SK-N-SH (cell line): ENCODE measurements at regions not wholly inside any gene's neighbourhood (a gene's known extent, or its start where the extent isn't known, plus 50 kb on each side); places are given as distances from the start of the nearest gene placed in this dataset.
A peak's percentile ranks its signal among the peaks of the same experiment; 100 is the strongest.

ENCODE experiments used
- CTCF ChIA-PET: fragments of 300-600, 350-600 bp; formaldehyde crosslinking; extraction: SDS; loops from one replicate; lab custom pipeline; 2021; lab: Yijun Ruan, JAX
- POLR2A ChIA-PET: fragments of 350-600 bp; sonication (Branson Sonifier 250); formaldehyde crosslinking; extraction: SDS; loops from one replicate; lab custom pipeline; 2020; ENCODE audit warnings: antibody characterized with exemption, inconsistent platforms; lab: Yijun Ruan, JAX
- DNase-seq: peaks from one replicate; pipeline ENCODE4 v3.0.0; 2012
- H2AFZ ChIP-seq: fragments of 200-600 bp; sonication (generic); 2 replicates; pipeline ENCODE4 v1.8.1; 2016; ENCODE audit warnings: antibody characterized with exemption, mild to moderate bottlenecking, low read depth
- H3F3A ChIP-seq: fragments of 200-600 bp; sonication (generic); replicated peaks from 2 replicates; pipeline ENCODE3; 2016; ENCODE audit warnings: antibody characterized with exemption, mild to moderate bottlenecking; ENCODE audit not compliant: insufficient read depth
- H3K27ac ChIP-seq, 2 experiments: fragments of 200-500 bp in 1 of 2; fragments of 200-600 bp in 1 of 2; sonication (Bioruptor generic) in 1 of 2; sonication (generic), shearing (Covaris generic) in 1 of 2; 2 replicates each; pipeline versions ENCODE4 v1.5.1 to v1.6.1; 2014 to 2016; ENCODE audit warnings: low read depth in 2 of 2, inconsistent platforms in 1 of 2, low read length in 1 of 2, mild to moderate bottlenecking in 1 of 2, mixed read lengths in 1 of 2
- H3K27me3 ChIP-seq: fragments of 200-600 bp; sonication (generic), shearing (Covaris generic); 2 replicates; pipeline ENCODE4 v1.6.1; 2016; ENCODE audit warnings: mixed run types; ENCODE audit not compliant: insufficient read depth
- H3K36me3 ChIP-seq, 2 experiments: fragments of 200-500 bp in 1 of 2; fragments of 200-600 bp in 1 of 2; sonication (Bioruptor generic) in 1 of 2; sonication (generic) in 1 of 2; replicated peaks in 1 of 2; 2 replicates each; pipeline versions ENCODE3 to v1.5.1; 2014 to 2016; ENCODE audit warnings: low read length in 1 of 2, mild to moderate bottlenecking in 1 of 2; ENCODE audit not compliant: insufficient read depth in 2 of 2, control insufficient read depth in 1 of 2
- H3K4me1 ChIP-seq, 2 experiments: fragments of 200-500 bp in 1 of 2; fragments of 200-600 bp in 1 of 2; sonication (Bioruptor generic) in 1 of 2; sonication (generic), shearing (Covaris generic) in 1 of 2; 2 replicates each; pipeline versions ENCODE4 v1.5.1 to v1.6.1; 2014 to 2016; ENCODE audit warnings: low read depth in 1 of 2, low read length in 1 of 2, mixed run types in 1 of 2; ENCODE audit not compliant: insufficient read depth in 2 of 2, control insufficient read depth in 1 of 2
- H3K4me2 ChIP-seq: fragments of 200-600 bp; sonication (generic), shearing (Covaris generic); 2 replicates; pipeline ENCODE4 v1.6.1; 2017; ENCODE audit warnings: mixed run types
- H3K4me3 ChIP-seq, 2 experiments: fragments of 200-500 bp in 1 of 2; fragments of 200-600 bp in 1 of 2; sonication (Bioruptor generic) in 1 of 2; sonication (generic), shearing (Covaris generic) in 1 of 2; 2 replicates each; pipeline versions ENCODE4 v1.5.1 to v1.8.1; 2014 to 2016; ENCODE audit warnings: low read depth in 2 of 2, inconsistent platforms in 1 of 2, low read length in 1 of 2, mild to moderate bottlenecking in 1 of 2, mixed read lengths in 1 of 2, moderate library complexity in 1 of 2
- H3K79me2 ChIP-seq: fragments of 200-600 bp; sonication (generic); 2 replicates; pipeline ENCODE4 v1.8.1; 2017; ENCODE audit warnings: mild to moderate bottlenecking; ENCODE audit not compliant: insufficient read depth
- H3K9ac ChIP-seq: fragments of 200-600 bp; sonication (generic); 2 replicates; pipeline ENCODE4 v1.6.1; 2017; ENCODE audit warnings: mixed run types
- H3K9me2 ChIP-seq: fragments of 200-600 bp; sonication (generic); 2 replicates; pipeline ENCODE4 v1.6.1; 2017; ENCODE audit warnings: mixed run types
- H3K9me3 ChIP-seq: fragments of 200-600 bp; sonication (generic); 2 replicates; pipeline ENCODE4 v1.6.1; 2017; ENCODE audit warnings: mixed run types, mild to moderate bottlenecking, moderate library complexity
- H4K20me1 ChIP-seq: fragments of 200-600 bp; sonication (generic); 2 replicates; pipeline ENCODE4 v1.6.1; 2017; ENCODE audit warnings: mild to moderate bottlenecking, mixed run types; ENCODE audit not compliant: insufficient read depth
- ELF1 ChIP-seq: IDR thresholded peaks from 2 replicates; pipeline ENCODE4 v1.4.0; 2012
- EZH2phosphoT487 ChIP-seq: fragments of 200-600 bp; sonication (generic); IDR thresholded peaks from 2 replicates; pipeline ENCODE4 v1.6.1; 2017; ENCODE audit warnings: low read depth, mixed run types, mild to moderate bottlenecking, antibody characterized with exemption, moderate library complexity, borderline replicate concordance
- FOSL2 ChIP-seq: IDR thresholded peaks from 2 replicates; pipeline ENCODE4 v1.4.0; 2012; ENCODE audit warnings: low read depth, mild to moderate bottlenecking, moderate library complexity, borderline replicate concordance
- GATA2 ChIP-seq: sonication (generic); formaldehyde crosslinking; IDR thresholded peaks from 2 replicates; pipeline ENCODE4 v1.5.0; 2020; ENCODE audit warnings: mild to moderate bottlenecking, missing genetic modification reagents
- IRF3 ChIP-seq: fragments of 150-350 bp; IDR thresholded peaks from 2 replicates; pipeline ENCODE4 v1.6.1; 2016; ENCODE audit warnings: mild to moderate bottlenecking, low read depth, low read length
- JUND ChIP-seq: IDR thresholded peaks from 2 replicates; pipeline ENCODE4 v1.4.0; 2012
- MXI1 ChIP-seq: IDR thresholded peaks from 2 replicates; pipeline ENCODE4 v1.6.1; 2012; ENCODE audit warnings: mild to moderate bottlenecking, low read depth, low read length, improper control_type of control experiment
- NFIC ChIP-seq: IDR thresholded peaks from 2 replicates; pipeline ENCODE4 v1.4.0; 2012; ENCODE audit warnings: borderline replicate concordance
- NRF1 ChIP-seq: IDR thresholded peaks from 2 replicates; pipeline ENCODE4 v1.6.1; 2012; ENCODE audit warnings: low read depth, mild to moderate bottlenecking, low read length
- POLR2AphosphoS5 ChIP-seq: IDR thresholded peaks from 2 replicates; pipeline ENCODE4 v1.6.1; 2012; ENCODE audit warnings: low read depth, low read length
- RAD21 ChIP-seq: IDR thresholded peaks from 2 replicates; pipeline ENCODE4 v1.6.1; 2012; ENCODE audit warnings: mild to moderate bottlenecking, low read length
- RXRA ChIP-seq: IDR thresholded peaks from 2 replicates; pipeline ENCODE4 v1.4.0; 2012; ENCODE audit warnings: low read depth, mild to moderate bottlenecking, borderline replicate concordance
- SIN3A ChIP-seq: IDR thresholded peaks from 2 replicates; pipeline ENCODE4 v1.6.1; 2012; ENCODE audit warnings: low read depth, mild to moderate bottlenecking, low read length, moderate library complexity, borderline replicate concordance
- TEAD4 ChIP-seq: IDR thresholded peaks from 2 replicates; pipeline ENCODE4 v1.4.0; 2012; ENCODE audit warnings: mild to moderate bottlenecking, borderline replicate concordance; ENCODE audit not compliant: insufficient read depth
- USF2 ChIP-seq: fragments of 150-350 bp; IDR thresholded peaks from 2 replicates; pipeline ENCODE4 v1.6.1; 2017; ENCODE audit warnings: antibody characterized with exemption, low read length, low read depth, borderline replicate concordance
- YY1 ChIP-seq: IDR thresholded peaks from 2 replicates; pipeline ENCODE4 v1.4.0; 2012; ENCODE audit warnings: low read depth, mild to moderate bottlenecking
- WGBS: methylation state at CpG from one replicate; pipeline ENCODE4 v1.1.6; 2017; ENCODE audit warnings: low lambda C conversion rate; 5-methylcytosine and 5-hydroxymethylcytosine counted together
- TF ChIP-seq, protein P1 (sequence below): IDR thresholded peaks from 2 replicates; pipeline ENCODE4 v1.4.0; 2012; ENCODE audit warnings: low read depth, borderline replicate concordance
- TF ChIP-seq, protein P2 (sequence below): IDR thresholded peaks from 2 replicates; pipeline ENCODE4; 2012
- TF ChIP-seq, protein P3 (sequence below): IDR thresholded peaks from 2 replicates; pipeline ENCODE4 v1.6.1; 2012; ENCODE audit warnings: mild to moderate bottlenecking, low read depth, low read length, moderate library complexity
- TF ChIP-seq, protein P4 (sequence below): fragments of 200-600 bp; sonication (generic); IDR thresholded peaks from 2 replicates; pipeline ENCODE4 v1.6.1; 2017; ENCODE audit warnings: antibody characterized with exemption, mild to moderate bottlenecking, moderate library complexity

DNA sequence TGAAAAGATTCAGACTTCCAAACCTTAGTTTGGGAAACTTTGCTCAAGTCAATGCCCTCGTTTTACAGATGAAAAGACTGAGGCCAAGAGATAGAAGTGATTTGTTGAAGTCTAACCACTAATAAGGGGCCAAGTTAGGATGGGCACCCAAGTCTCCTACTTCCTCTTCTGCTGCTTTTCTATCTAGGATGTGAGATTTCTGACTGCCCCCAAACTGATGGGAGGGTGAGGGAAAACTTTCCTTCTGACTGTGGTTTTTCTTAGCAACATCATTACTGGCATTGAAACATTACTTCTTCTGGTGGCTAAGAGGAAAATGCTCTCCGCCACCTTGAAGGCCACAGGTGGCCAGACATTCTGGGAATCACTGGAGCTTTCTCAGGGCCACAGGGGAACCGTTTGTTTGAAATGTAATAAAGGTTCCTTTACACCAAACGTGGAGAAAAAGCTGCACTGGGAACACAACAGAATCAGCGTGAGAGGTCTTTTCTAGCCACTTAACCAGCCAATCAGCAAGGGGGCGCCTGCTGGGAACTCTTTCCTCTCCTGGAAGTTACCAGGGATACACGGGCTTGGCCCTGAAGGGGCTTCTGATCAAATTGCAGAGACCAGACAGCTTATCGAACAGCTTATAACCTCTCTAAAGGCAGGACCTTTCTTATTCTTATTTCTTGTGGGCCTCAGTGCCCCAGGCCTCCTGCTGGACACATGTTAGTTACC, 115.9 kb upstream of the TEX13D start:
- POLR2A ChIA-PET: no interaction called here
- peaks cover 4% of the 10 kb centered on the region for H3F3A ChIP-seq

More for the DNA sequence above, 115.9 kb upstream of the TEX13D start:
- Histone ChIP-seq H3K9me2 (no peaks in the 10 kb centered on the region), H3K36me3 (no peaks in the 10 kb centered on the region), H3K27me3 (no peaks in the 10 kb centered on the region), H3K4me2 (no peak overlapping the region), H3K4me1 (peaks cover 0 to 27% of the 10 kb centered on the region in 2 experiments; a peak in 1 of 4 replicates), H3K27ac (peak overlapping the region in 1 of 2 experiments; percentile 80; a peak in 1 of 4 replicates), H3K4me3 (no peak overlapping the region), H4K20me1 (no peaks in the 10 kb centered on the region), H2AFZ (0 out of 2 replicates have a peak overlapping the region, but pooled peaks have one; percentile 67), H3K9me3 (no peaks in the 10 kb centered on the region), H3K79me2 (no peaks in the 10 kb centered on the region), H3K9ac (no peak overlapping the region)
- WGBS: 45% methylated on average over 8 of the region's 8 CpGs
- DNase-seq: no peak
- TF ChIP-seq IRF3: no peak
- no peak for TF ChIP-seq MXI1
- TF ChIP-seq, protein P1, sequence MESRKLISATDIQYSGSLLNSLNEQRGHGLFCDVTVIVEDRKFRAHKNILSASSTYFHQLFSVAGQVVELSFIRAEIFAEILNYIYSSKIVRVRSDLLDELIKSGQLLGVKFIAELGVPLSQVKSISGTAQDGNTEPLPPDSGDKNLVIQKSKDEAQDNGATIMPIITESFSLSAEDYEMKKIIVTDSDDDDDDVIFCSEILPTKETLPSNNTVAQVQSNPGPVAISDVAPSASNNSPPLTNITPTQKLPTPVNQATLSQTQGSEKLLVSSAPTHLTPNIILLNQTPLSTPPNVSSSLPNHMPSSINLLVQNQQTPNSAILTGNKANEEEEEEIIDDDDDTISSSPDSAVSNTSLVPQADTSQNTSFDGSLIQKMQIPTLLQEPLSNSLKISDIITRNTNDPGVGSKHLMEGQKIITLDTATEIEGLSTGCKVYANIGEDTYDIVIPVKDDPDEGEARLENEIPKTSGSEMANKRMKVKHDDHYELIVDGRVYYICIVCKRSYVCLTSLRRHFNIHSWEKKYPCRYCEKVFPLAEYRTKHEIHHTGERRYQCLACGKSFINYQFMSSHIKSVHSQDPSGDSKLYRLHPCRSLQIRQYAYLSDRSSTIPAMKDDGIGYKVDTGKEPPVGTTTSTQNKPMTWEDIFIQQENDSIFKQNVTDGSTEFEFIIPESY: no peak
- TF ChIP-seq JUND: no peak
- no peak for TF ChIP-seq ELF1
- TF ChIP-seq, protein P2, sequence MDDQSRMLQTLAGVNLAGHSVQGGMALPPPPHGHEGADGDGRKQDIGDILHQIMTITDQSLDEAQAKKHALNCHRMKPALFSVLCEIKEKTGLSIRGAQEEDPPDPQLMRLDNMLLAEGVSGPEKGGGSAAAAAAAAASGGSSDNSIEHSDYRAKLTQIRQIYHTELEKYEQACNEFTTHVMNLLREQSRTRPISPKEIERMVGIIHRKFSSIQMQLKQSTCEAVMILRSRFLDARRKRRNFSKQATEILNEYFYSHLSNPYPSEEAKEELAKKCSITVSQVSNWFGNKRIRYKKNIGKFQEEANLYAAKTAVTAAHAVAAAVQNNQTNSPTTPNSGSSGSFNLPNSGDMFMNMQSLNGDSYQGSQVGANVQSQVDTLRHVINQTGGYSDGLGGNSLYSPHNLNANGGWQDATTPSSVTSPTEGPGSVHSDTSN: no peak
- TF ChIP-seq RAD21: no peak
- TF ChIP-seq FOSL2: no peak
- TF ChIP-seq, protein P3, sequence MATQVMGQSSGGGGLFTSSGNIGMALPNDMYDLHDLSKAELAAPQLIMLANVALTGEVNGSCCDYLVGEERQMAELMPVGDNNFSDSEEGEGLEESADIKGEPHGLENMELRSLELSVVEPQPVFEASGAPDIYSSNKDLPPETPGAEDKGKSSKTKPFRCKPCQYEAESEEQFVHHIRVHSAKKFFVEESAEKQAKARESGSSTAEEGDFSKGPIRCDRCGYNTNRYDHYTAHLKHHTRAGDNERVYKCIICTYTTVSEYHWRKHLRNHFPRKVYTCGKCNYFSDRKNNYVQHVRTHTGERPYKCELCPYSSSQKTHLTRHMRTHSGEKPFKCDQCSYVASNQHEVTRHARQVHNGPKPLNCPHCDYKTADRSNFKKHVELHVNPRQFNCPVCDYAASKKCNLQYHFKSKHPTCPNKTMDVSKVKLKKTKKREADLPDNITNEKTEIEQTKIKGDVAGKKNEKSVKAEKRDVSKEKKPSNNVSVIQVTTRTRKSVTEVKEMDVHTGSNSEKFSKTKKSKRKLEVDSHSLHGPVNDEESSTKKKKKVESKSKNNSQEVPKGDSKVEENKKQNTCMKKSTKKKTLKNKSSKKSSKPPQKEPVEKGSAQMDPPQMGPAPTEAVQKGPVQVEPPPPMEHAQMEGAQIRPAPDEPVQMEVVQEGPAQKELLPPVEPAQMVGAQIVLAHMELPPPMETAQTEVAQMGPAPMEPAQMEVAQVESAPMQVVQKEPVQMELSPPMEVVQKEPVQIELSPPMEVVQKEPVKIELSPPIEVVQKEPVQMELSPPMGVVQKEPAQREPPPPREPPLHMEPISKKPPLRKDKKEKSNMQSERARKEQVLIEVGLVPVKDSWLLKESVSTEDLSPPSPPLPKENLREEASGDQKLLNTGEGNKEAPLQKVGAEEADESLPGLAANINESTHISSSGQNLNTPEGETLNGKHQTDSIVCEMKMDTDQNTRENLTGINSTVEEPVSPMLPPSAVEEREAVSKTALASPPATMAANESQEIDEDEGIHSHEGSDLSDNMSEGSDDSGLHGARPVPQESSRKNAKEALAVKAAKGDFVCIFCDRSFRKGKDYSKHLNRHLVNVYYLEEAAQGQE: no peak
- TF ChIP-seq, protein P4, sequence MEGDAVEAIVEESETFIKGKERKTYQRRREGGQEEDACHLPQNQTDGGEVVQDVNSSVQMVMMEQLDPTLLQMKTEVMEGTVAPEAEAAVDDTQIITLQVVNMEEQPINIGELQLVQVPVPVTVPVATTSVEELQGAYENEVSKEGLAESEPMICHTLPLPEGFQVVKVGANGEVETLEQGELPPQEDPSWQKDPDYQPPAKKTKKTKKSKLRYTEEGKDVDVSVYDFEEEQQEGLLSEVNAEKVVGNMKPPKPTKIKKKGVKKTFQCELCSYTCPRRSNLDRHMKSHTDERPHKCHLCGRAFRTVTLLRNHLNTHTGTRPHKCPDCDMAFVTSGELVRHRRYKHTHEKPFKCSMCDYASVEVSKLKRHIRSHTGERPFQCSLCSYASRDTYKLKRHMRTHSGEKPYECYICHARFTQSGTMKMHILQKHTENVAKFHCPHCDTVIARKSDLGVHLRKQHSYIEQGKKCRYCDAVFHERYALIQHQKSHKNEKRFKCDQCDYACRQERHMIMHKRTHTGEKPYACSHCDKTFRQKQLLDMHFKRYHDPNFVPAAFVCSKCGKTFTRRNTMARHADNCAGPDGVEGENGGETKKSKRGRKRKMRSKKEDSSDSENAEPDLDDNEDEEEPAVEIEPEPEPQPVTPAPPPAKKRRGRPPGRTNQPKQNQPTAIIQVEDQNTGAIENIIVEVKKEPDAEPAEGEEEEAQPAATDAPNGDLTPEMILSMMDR: no peak
- no peak for TF ChIP-seq RXRA
- TF ChIP-seq POLR2AphosphoS5: no peak
- TF ChIP-seq GATA2: no peak
- no peak for TF ChIP-seq USF2
- TF ChIP-seq EZH2phosphoT487: no peak
- TF ChIP-seq YY1: no peak
- no peak for TF ChIP-seq NFIC
- no peak for TF ChIP-seq NRF1
- TF ChIP-seq TEAD4: no peak
- no peak for TF ChIP-seq SIN3A
- CTCF ChIA-PET: no interaction called here
